OCI-LY1 (cell line): ENCODE measurements at regions not wholly inside any gene's neighbourhood (a gene's known extent, or its start where the extent isn't known, plus 50 kb on each side); places are given as distances from the start of the nearest gene placed in this dataset.

ENCODE experiments used
- CTCF ChIP-seq: fragments of 200-600 bp; sonication (generic), shearing (Covaris generic); IDR thresholded peaks from 2 replicates; pipeline ENCODE4 v1.5.1; 2017; ENCODE audit warnings: mild to moderate bottlenecking, antibody characterized with exemption, low read length, moderate library complexity, mixed read lengths
- EZH2 ChIP-seq: fragments of 200-600 bp; sonication (generic), shearing (Covaris generic); IDR thresholded peaks from 2 replicates; pipeline ENCODE4 v1.8.0; 2017; ENCODE audit warnings: borderline replicate concordance, mixed run types, mild to moderate bottlenecking, antibody characterized with exemption, low read length, moderate library complexity, mixed read lengths

- TF ChIP-seq CTCF (no peak), EZH2 (no peak)
Measured at GRCh38 chr3:110878692-110879091, 192.9 kb upstream of the NECTIN3 start.
